ENCODE measurements at regions not wholly inside any gene's neighbourhood (a gene's known extent, or its start where the extent isn't known, plus 50 kb on each side); places are given as distances from the start of the nearest gene placed in this dataset.
A peak's percentile ranks its signal among the peaks of the same experiment; 100 is the strongest.

DNA sequence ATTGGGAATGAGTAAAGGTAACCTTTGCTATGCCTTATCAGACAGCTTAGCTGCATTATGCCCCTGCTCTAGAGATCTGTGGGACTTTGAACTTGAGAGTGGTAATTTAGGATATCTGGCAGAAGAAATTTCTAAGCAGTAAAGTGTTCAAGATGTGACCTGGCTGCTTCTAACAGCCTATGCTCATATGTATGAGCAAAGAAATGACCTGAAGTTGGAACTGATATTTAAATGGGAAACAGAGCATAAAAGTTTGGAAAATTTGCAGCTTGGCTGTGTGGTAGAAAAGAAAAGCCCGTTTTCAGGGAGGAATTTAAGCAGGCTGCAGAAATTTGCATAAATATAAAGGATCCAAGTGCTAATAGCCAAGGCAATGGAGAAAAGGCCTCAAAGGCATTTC, 90.4 kb downstream of the HHIPL2 start:
- no peak for DNase-seq
- intact Hi-C loops (cut with DNase I; ENCODE audit: low total_unique reads) = loop anchor here (5.0 to 10.0 kb wide), 2 partner anchors 360 to 983 kb away; no protein-coding TSS in a partner anchor
- H3K36me3 ChIP-seq = no peaks in the 10 kb centered on the region
- H3K27ac ChIP-seq = no peak overlapping the region
- H3K27me3 ChIP-seq (replicated peaks in 1 of 7) = peaks cover 0 to 4% (median 0%) of the 10 kb centered on the region in 7 donors
- TF ChIP-seq POLR2A (IDR thresholded peaks at IDR 0.05) = no peak
- TF ChIP-seq, protein P1, sequence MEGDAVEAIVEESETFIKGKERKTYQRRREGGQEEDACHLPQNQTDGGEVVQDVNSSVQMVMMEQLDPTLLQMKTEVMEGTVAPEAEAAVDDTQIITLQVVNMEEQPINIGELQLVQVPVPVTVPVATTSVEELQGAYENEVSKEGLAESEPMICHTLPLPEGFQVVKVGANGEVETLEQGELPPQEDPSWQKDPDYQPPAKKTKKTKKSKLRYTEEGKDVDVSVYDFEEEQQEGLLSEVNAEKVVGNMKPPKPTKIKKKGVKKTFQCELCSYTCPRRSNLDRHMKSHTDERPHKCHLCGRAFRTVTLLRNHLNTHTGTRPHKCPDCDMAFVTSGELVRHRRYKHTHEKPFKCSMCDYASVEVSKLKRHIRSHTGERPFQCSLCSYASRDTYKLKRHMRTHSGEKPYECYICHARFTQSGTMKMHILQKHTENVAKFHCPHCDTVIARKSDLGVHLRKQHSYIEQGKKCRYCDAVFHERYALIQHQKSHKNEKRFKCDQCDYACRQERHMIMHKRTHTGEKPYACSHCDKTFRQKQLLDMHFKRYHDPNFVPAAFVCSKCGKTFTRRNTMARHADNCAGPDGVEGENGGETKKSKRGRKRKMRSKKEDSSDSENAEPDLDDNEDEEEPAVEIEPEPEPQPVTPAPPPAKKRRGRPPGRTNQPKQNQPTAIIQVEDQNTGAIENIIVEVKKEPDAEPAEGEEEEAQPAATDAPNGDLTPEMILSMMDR (IDR thresholded peaks at IDR 0.05 in 8 of 11, conservative IDR thresholded peaks at IDR 0.05 in 3 of 11) = no peak
- TF ChIP-seq POLR2AphosphoS5 (IDR thresholded peaks at IDR 0.05) = no peak
- H3K9me3 ChIP-seq = peaks cover 0 to 24% (median 20%) of the 10 kb centered on the region in 8 donors
- WGBS, 5 donors = 79 to 87% (median 83%) methylated on average over 1 of the region's 1 CpG
- peaks cover 5 to 16% (median 12%) of the 10 kb centered on the region in 6 donors for H3K4me1 ChIP-seq
- no peak overlapping the region for H3K4me3 ChIP-seq

DNA sequence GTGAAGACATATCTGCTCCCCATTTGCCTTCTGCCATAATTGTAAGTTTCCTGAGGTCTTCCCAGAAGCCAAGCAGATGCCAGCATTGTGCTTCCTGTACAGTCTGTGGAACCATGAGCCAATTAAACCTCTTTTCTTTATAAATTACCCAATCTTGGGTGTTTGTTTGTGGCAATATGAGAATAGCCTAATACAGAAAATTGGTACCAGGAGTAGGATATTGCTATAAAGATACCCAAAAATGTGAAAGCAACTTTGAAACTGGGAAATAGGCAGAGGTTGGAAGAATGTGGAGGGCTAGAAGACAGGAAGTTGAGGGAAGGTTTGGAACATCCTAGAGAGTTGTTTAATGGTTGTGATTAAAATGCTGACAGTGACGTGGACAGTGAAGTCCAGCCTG, 90.8 kb downstream of the HHIPL2 start:
- H3K27ac ChIP-seq = no peak overlapping the region
- TF ChIP-seq, protein P1 (IDR thresholded peaks at IDR 0.05 in 8 of 11, conservative IDR thresholded peaks at IDR 0.05 in 3 of 11) = no peak
- TF ChIP-seq POLR2A (IDR thresholded peaks at IDR 0.05) = no peak
- no peak for TF ChIP-seq POLR2AphosphoS5 (IDR thresholded peaks at IDR 0.05)
- WGBS, 5 donors = 87 to 91% (median 91%) methylated on average over 1 of the region's 1 CpG
- H3K4me1 ChIP-seq = peaks cover 5 to 16% (median 12%) of the 10 kb centered on the region in 6 donors
- H3K27me3 ChIP-seq (replicated peaks in 1 of 7) = peaks cover 0 to 4% (median 0%) of the 10 kb centered on the region in 7 donors
- no peak for DNase-seq
- intact Hi-C loops (cut with DNase I; ENCODE audit: low total_unique reads) = loop anchor here (5.0 to 10.0 kb wide), 2 partner anchors 360 to 982 kb away; no protein-coding TSS in a partner anchor
- H3K9me3 ChIP-seq = peaks cover 0 to 24% (median 20%) of the 10 kb centered on the region in 8 donors
- H3K4me3 ChIP-seq = no peak overlapping the region
- no peaks in the 10 kb centered on the region for H3K36me3 ChIP-seq

DNA sequence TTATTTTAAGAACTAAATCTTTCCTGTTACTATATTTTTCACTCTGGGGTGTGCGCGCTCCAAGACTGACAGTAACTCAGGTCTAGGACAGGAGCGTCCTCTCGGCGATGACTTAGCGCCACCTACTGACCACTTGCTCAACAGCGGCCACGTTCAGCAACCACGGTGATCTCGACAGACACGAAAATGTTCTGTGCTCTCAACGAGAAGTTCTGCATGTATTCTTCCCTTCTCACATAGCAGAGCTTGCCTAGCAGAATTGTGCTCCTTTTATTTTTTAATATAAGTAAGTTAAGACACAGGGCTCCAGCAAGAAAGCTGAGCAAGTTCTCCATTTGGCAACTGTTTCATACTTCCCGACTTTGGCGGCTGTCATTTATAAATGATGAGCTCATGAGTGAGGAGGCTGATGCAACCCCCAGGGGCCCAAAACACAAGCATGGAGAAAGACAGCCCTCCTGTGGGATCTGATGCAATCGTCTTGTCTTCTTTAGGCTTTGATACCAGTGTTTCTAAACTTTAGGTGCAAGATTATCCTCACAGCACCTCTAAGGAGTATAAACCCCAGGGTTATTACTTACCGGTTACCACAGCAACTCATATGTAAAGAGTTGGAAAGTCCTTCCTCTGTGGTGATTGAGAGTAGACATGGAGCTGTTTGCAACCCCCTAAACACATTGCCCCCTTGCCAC, 92.6 kb downstream of the HHIPL2 start:
- Histone ChIP-seq H3K27me3 (replicated peaks in 1 of 7) (peaks cover 0 to 2% (median 0%) of the 10 kb centered on the region in 7 donors), H3K9me3 (peaks cover 0 to 24% (median 20%) of the 10 kb centered on the region in 8 donors), H3K27ac (peak overlapping the region in 7 of 8 donors; percentile 33 to 75 (median 61)), H3K36me3 (no peaks in the 10 kb centered on the region), H3K4me1 (peaks cover 5 to 16% (median 12%) of the 10 kb centered on the region in 6 donors), H3K4me3 (peak overlapping the region in 1 of 8 donors; percentile 28)
- 3 to 7% (median 4%) methylated on average over 16 of the region's 16 CpGs for WGBS, 5 donors
- peak in 1 of 3 donors; percentile 50 for TF ChIP-seq POLR2AphosphoS5 (IDR thresholded peaks at IDR 0.05)
- no peak for TF ChIP-seq POLR2A (IDR thresholded peaks at IDR 0.05)
- TF ChIP-seq, protein P1 (IDR thresholded peaks at IDR 0.05 in 8 of 11, conservative IDR thresholded peaks at IDR 0.05 in 3 of 11) = peak; percentile 75 to 94 (median 90)
- intact Hi-C loops (cut with DNase I; ENCODE audit: low total_unique reads) = loop anchor here (5.0 to 10.0 kb wide), 2 partner anchors 358 to 981 kb away; no protein-coding TSS in a partner anchor
- DNase-seq = peak; percentile 93

DNA sequence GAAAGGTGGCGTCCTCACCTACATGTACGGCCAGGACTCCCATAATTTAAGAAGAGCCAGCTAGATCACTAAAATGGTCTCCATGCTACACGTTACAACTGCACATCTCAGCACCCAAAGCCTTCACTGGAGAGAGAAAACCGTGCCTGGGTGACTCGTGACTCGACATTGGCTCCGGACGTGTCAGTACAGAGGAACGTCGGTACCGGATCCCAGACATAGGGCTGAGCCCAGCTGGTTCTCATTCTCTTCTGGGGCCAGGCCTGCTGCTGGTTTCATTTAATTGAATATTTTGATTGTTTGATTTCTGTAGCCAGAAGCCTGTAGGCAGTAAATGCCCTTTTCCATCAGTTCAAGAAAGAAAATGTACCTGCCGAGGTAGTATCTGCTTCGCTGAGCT, 93.1 kb downstream of the HHIPL2 start:
- H3K4me1 ChIP-seq = peaks cover 5 to 16% (median 12%) of the 10 kb centered on the region in 6 donors
- peak overlapping the region in 7 of 8 donors; percentile 33 to 75 (median 61) for H3K27ac ChIP-seq
- TF ChIP-seq POLR2AphosphoS5 (IDR thresholded peaks at IDR 0.05) (no peak), POLR2A (IDR thresholded peaks at IDR 0.05) (no peak)
- TF ChIP-seq, protein P1 (IDR thresholded peaks at IDR 0.05 in 8 of 11, conservative IDR thresholded peaks at IDR 0.05 in 3 of 11) = no peak
- DNase-seq = no peak
- H3K27me3 ChIP-seq (replicated peaks in 1 of 7) = no peaks in the 10 kb centered on the region
- intact Hi-C loops (cut with DNase I; ENCODE audit: low total_unique reads) = loop anchor here (5.0 to 10.0 kb wide), 2 partner anchors 357 to 980 kb away; no protein-coding TSS in a partner anchor
- 51 to 57% (median 52%) methylated on average over 13 of the region's 13 CpGs for WGBS, 5 donors
- H3K36me3 ChIP-seq = no peaks in the 10 kb centered on the region
- peak overlapping the region in 1 of 8 donors; percentile 28 for H3K4me3 ChIP-seq
- H3K9me3 ChIP-seq = peaks cover 0 to 24% (median 20%) of the 10 kb centered on the region in 8 donors
